WTC11 (cell line): ENCODE measurements at regions not wholly inside any gene's neighbourhood (a gene's known extent, or its start where the extent isn't known, plus 50 kb on each side); places are given as distances from the start of the nearest gene placed in this dataset.

Experiments used
- CREM ChIP-seq: sonication (generic); formaldehyde crosslinking; IDR thresholded peaks from 2 replicates; pipeline ENCODE4 v1.8.1; 2022; ENCODE audit warnings: mild to moderate bottlenecking, missing genetic modification reagents, moderate library complexity
- CTCF ChIP-seq: fragments of 200-600 bp; IDR thresholded peaks from 2 replicates; pipeline ENCODE4 v1.8.0; 2022; ENCODE audit warnings: antibody characterized with exemption
- FOXJ3 ChIP-seq: sonication (generic); formaldehyde crosslinking; IDR thresholded peaks from 2 replicates; pipeline ENCODE4 v1.9.0; 2021; ENCODE audit warnings: missing genetic modification reagents, mild to moderate bottlenecking, borderline replicate concordance
- HMGXB4 ChIP-seq: sonication (generic); formaldehyde crosslinking; IDR thresholded peaks from 2 replicates; pipeline ENCODE4 v1.8.1; 2023; ENCODE audit warnings: mild to moderate bottlenecking, moderate library complexity, missing genetic modification reagents
- IRF2 ChIP-seq: sonication (generic); formaldehyde crosslinking; IDR thresholded peaks from 2 replicates; pipeline ENCODE4 v1.8.0; 2022; ENCODE audit warnings: low read depth, missing genetic modification reagents, borderline replicate concordance
- MAX ChIP-seq: sonication (generic); formaldehyde crosslinking; IDR thresholded peaks from 2 replicates; pipeline ENCODE4 v1.8.0; 2022; ENCODE audit warnings: mild to moderate bottlenecking, missing genetic modification reagents
- MYBL2 ChIP-seq: sonication (generic); formaldehyde crosslinking; IDR thresholded peaks from 2 replicates; pipeline ENCODE4 v1.8.1; 2023; ENCODE audit warnings: mild to moderate bottlenecking, moderate library complexity, missing genetic modification reagents
- NFATC4 ChIP-seq: fragments of 250-450 bp; sonication (Bioruptor Pico); IDR thresholded peaks from 2 replicates; pipeline ENCODE4 v1.9.0; 2021; ENCODE audit warnings: mild to moderate bottlenecking
- PREB ChIP-seq: sonication (generic); formaldehyde crosslinking; IDR thresholded peaks from 2 replicates; pipeline ENCODE4 v1.8.1; 2022; ENCODE audit warnings: mild to moderate bottlenecking, missing genetic modification reagents, moderate library complexity, borderline replicate concordance
- SP1 ChIP-seq: sonication (generic); formaldehyde crosslinking; conservative IDR thresholded peaks from 2 replicates; pipeline ENCODE4 v1.8.1; 2022; ENCODE audit warnings: missing genetic modification reagents
- USF2 ChIP-seq: sonication (generic); formaldehyde crosslinking; IDR thresholded peaks from 2 replicates; pipeline ENCODE4 v1.8.1; 2023; ENCODE audit warnings: mild to moderate bottlenecking, missing genetic modification reagents, moderate library complexity
- ZBTB21 ChIP-seq: sonication (generic); formaldehyde crosslinking; IDR thresholded peaks from 2 replicates; pipeline ENCODE4 v1.8.1; 2023; ENCODE audit warnings: mild to moderate bottlenecking, missing genetic modification reagents, borderline replicate concordance
- ZNF423 ChIP-seq: fragments of 250-450 bp; sonication (Bioruptor Pico); IDR thresholded peaks from 2 replicates; pipeline ENCODE4 v2.1.2; 2022; ENCODE audit warnings: mild to moderate bottlenecking, moderate library complexity

GRCh38 chr3:25265284-25265683 lies 162.8 kb upstream of the RARB start:
- TF ChIP-seq CREM (no peak), MAX (CRISPR knock-in tag) (no peak), ZBTB21 (CRISPR knock-in tag) (no peak), CTCF (no peak), IRF2 (CRISPR knock-in tag) (no peak), MYBL2 (CRISPR knock-in tag) (no peak), SP1 (CRISPR knock-in tag) (no peak), NFATC4 (no peak), USF2 (no peak), PREB (CRISPR knock-in tag) (no peak), FOXJ3 (CRISPR knock-in tag) (no peak), ZNF423 (no peak), HMGXB4 (CRISPR knock-in tag) (no peak)
